ENCODE measurements at regions not wholly inside any gene's neighbourhood (a gene's known extent, or its start where the extent isn't known, plus 50 kb on each side); places are given as distances from the start of the nearest gene placed in this dataset.

- TF ChIP-seq, protein P1, sequence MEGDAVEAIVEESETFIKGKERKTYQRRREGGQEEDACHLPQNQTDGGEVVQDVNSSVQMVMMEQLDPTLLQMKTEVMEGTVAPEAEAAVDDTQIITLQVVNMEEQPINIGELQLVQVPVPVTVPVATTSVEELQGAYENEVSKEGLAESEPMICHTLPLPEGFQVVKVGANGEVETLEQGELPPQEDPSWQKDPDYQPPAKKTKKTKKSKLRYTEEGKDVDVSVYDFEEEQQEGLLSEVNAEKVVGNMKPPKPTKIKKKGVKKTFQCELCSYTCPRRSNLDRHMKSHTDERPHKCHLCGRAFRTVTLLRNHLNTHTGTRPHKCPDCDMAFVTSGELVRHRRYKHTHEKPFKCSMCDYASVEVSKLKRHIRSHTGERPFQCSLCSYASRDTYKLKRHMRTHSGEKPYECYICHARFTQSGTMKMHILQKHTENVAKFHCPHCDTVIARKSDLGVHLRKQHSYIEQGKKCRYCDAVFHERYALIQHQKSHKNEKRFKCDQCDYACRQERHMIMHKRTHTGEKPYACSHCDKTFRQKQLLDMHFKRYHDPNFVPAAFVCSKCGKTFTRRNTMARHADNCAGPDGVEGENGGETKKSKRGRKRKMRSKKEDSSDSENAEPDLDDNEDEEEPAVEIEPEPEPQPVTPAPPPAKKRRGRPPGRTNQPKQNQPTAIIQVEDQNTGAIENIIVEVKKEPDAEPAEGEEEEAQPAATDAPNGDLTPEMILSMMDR (IDR thresholded peaks at IDR 0.05 in 2 of 3, conservative IDR thresholded peaks at IDR 0.05 in 1 of 3; ENCODE audit: control insufficient read depth in 2 of 3, extremely low read depth in 1 of 3, insufficient read depth in 1 of 3, low read depth in 3 of 3, low read length in 3 of 3), result no peak
- TF ChIP-seq MYC (IDR thresholded peaks at IDR 0.05; ENCODE audit: insufficient read depth, insufficient read length, insufficient replicate concordance, low read length, severe bottlenecking), result no peak
- TF ChIP-seq POLR2A (IDR thresholded peaks at IDR 0.05; ENCODE audit: low read depth, low read length), result no peak
- TF ChIP-seq E2F4 (IDR thresholded peaks at IDR 0.05; ENCODE audit: low read depth, low read length), result no peak
- TF ChIP-seq FOS (IDR thresholded peaks at IDR 0.05; ENCODE audit: borderline replicate concordance, extremely low read depth, insufficient read length), result no peak
- TF ChIP-seq TCF12 (IDR thresholded peaks at IDR 0.05; ENCODE audit: low read depth, low read length), result no peak
These were observed 57.3 kb upstream of the CXCL8 start for GRCh38 chr4:73683033-73683432.

Data from GM12878 (cell line).